HEK293 (cell line): ENCODE measurements at regions not wholly inside any gene's neighbourhood (a gene's known extent, or its start where the extent isn't known, plus 50 kb on each side); places are given as distances from the start of the nearest gene placed in this dataset.
A peak's percentile ranks its signal among the peaks of the same experiment; 100 is the strongest.

ENCODE experiments used
- CTCF ChIA-PET: fragments of 350-600 bp; formaldehyde crosslinking; extraction: SDS; loops from one replicate; lab custom pipeline; 2021; ENCODE audit warnings: antibody characterized with exemption; lab: Yijun Ruan, JAX
- POLR2A ChIA-PET: fragments of 300-600 bp; formaldehyde crosslinking; extraction: SDS; loops from one replicate; lab custom pipeline; 2020; ENCODE audit warnings: antibody characterized with exemption, inconsistent platforms; lab: Yijun Ruan, JAX
- H3K27ac ChIP-seq: fragments of 200-500 bp; sonication (Bioruptor generic); 2 replicates; pipeline ENCODE4 v1.5.1; 2014; ENCODE audit warnings: low read depth, low read length, control low read depth, inconsistent platforms; ENCODE audit errors: extremely low read depth
- H3K36me3 ChIP-seq, 2 experiments: fragments of 200-500 bp in 1 of 2; sonication (Bioruptor generic) in 1 of 2; 1 replicate in 1 of 2; 2 replicates in 1 of 2; pipeline ENCODE4 v1.5.1; 2014 to 2017; ENCODE audit warnings: inconsistent platforms in 2 of 2, low read length in 2 of 2; ENCODE audit not compliant: control insufficient read depth in 2 of 2, insufficient read depth in 1 of 2
- H3K4me1 ChIP-seq: fragments of 200-500 bp; sonication (Bioruptor generic); 2 replicates; pipeline ENCODE4 v1.5.1; 2014; ENCODE audit warnings: mild to moderate bottlenecking, low read length, inconsistent platforms; ENCODE audit not compliant: control insufficient read depth, insufficient read depth
- H3K4me3 ChIP-seq: 2 replicates; pipeline ENCODE4 v1.5.1; 2011; ENCODE audit warnings: low read depth, mild to moderate bottlenecking, control low read depth, low read length, moderate library complexity
- H3K9me3 ChIP-seq: fragments of 200-500 bp; sonication (Bioruptor generic); 2 replicates; pipeline ENCODE4 v1.5.1; 2014; ENCODE audit warnings: low read depth, low read length, inconsistent platforms; ENCODE audit not compliant: control insufficient read depth, insufficient read depth
- BCL11B ChIP-seq: fragments of 450-650 bp; formaldehyde crosslinking; IDR thresholded peaks from 2 replicates; pipeline ENCODE4 v1.5.1; 2016; ENCODE audit warnings: low read depth, missing biosample characterization, missing genetic modification characterization
- GLIS2 ChIP-seq: fragments of 450-650 bp; formaldehyde crosslinking; IDR thresholded peaks from 2 replicates; pipeline ENCODE4 v1.5.1; 2016; ENCODE audit warnings: missing biosample characterization, missing genetic modification characterization
- KLF9 ChIP-seq: fragments of 450-650 bp; formaldehyde crosslinking; IDR thresholded peaks from 2 replicates; pipeline ENCODE4 v1.5.1; 2016; ENCODE audit warnings: missing biosample characterization, missing genetic modification characterization, low read depth
- OSR2 ChIP-seq: fragments of 450-650 bp; formaldehyde crosslinking; IDR thresholded peaks from 2 replicates; pipeline ENCODE4 v1.5.1; 2016; ENCODE audit warnings: missing biosample characterization, missing genetic modification characterization
- ZBTB20 ChIP-seq: fragments of 450-650 bp; formaldehyde crosslinking; IDR thresholded peaks from 2 replicates; pipeline ENCODE4 v1.5.1; 2016; ENCODE audit warnings: missing biosample characterization, missing genetic modification characterization
- ZBTB7A ChIP-seq: fragments of 450-650 bp; formaldehyde crosslinking; IDR thresholded peaks from 2 replicates; pipeline ENCODE4 v1.5.1; 2016; ENCODE audit warnings: low read depth, missing biosample characterization, missing genetic modification characterization
- ZFP3 ChIP-seq: fragments of 450-650 bp; formaldehyde crosslinking; IDR thresholded peaks from 2 replicates; pipeline ENCODE4 v1.5.1; 2016; ENCODE audit warnings: low read depth, missing biosample characterization, missing genetic modification characterization
- ZFP37 ChIP-seq: fragments of 450-650 bp; formaldehyde crosslinking; IDR thresholded peaks from 2 replicates; pipeline ENCODE4 v1.5.1; 2016; ENCODE audit warnings: missing biosample characterization, missing genetic modification characterization
- ZFP41 ChIP-seq: fragments of 450-650 bp; formaldehyde crosslinking; IDR thresholded peaks from 2 replicates; pipeline ENCODE4 v1.5.1; 2016; ENCODE audit warnings: missing biosample characterization, missing genetic modification characterization, borderline replicate concordance
- ZNF169 ChIP-seq: fragments of 450-650 bp; formaldehyde crosslinking; IDR thresholded peaks from 2 replicates; pipeline ENCODE4 v1.5.1; 2016; ENCODE audit warnings: missing biosample characterization, missing genetic modification characterization
- ZNF292 ChIP-seq: fragments of 450-650 bp; formaldehyde crosslinking; IDR thresholded peaks from 2 replicates; pipeline ENCODE4 v1.5.1; 2016; ENCODE audit warnings: low read depth, missing biosample characterization, missing genetic modification characterization, borderline replicate concordance
- ZNF426 ChIP-seq: fragments of 450-650 bp; formaldehyde crosslinking; IDR thresholded peaks from 2 replicates; pipeline ENCODE4 v1.5.1; 2017; ENCODE audit warnings: missing biosample characterization, missing genetic modification characterization, mild to moderate bottlenecking, inconsistent platforms, moderate library complexity
- ZNF510 ChIP-seq: fragments of 450-650 bp; formaldehyde crosslinking; IDR thresholded peaks from 2 replicates; pipeline ENCODE4 v1.5.1; 2018; ENCODE audit warnings: mild to moderate bottlenecking, missing genetic modification characterization, missing biosample characterization; ENCODE audit not compliant: insufficient replicate concordance
- ZNF626 ChIP-seq: fragments of 450-650 bp; sonication (Bioruptor Pico); formaldehyde crosslinking; IDR thresholded peaks from 2 replicates; pipeline ENCODE4 v1.5.1; 2018; ENCODE audit warnings: missing biosample characterization, missing genetic modification characterization, inconsistent platforms
- ZNF76 ChIP-seq: fragments of 450-650 bp; formaldehyde crosslinking; IDR thresholded peaks from 2 replicates; pipeline ENCODE4; 2016; ENCODE audit warnings: low read depth, missing biosample characterization, missing genetic modification characterization, borderline replicate concordance
- ZNF776 ChIP-seq: fragments of 450-650 bp; formaldehyde crosslinking; IDR thresholded peaks from 2 replicates; pipeline ENCODE4 v1.5.0; 2017; ENCODE audit warnings: missing biosample characterization, missing genetic modification characterization, borderline replicate concordance
- ZSCAN30 ChIP-seq: fragments of 450-650 bp; IDR thresholded peaks from 2 replicates; pipeline ENCODE4 v1.5.1; 2018; ENCODE audit warnings: missing biosample characterization, mild to moderate bottlenecking, missing genetic modification characterization, moderate library complexity
- TF ChIP-seq, protein P1 (sequence below): fragments of 450-650 bp; formaldehyde crosslinking; IDR thresholded peaks from 2 replicates; pipeline ENCODE4 v1.5.1; 2016; ENCODE audit warnings: missing biosample characterization, missing genetic modification characterization
- TF ChIP-seq, protein P2 (sequence below): fragments of 450-650 bp; formaldehyde crosslinking; IDR thresholded peaks from 2 replicates; pipeline ENCODE4 v1.5.1; 2016; ENCODE audit warnings: missing biosample characterization, missing genetic modification characterization, low read depth
- TF ChIP-seq, protein P3 (sequence below): fragments of 450-650 bp; formaldehyde crosslinking; IDR thresholded peaks from 2 replicates; pipeline ENCODE4 v1.5.1; 2016; ENCODE audit warnings: missing biosample characterization, missing genetic modification characterization
- TF ChIP-seq, protein P4 (sequence below): fragments of 450-650 bp; formaldehyde crosslinking; IDR thresholded peaks from 2 replicates; pipeline ENCODE4 v1.5.1; 2016; ENCODE audit warnings: missing biosample characterization, missing genetic modification characterization

DNA sequence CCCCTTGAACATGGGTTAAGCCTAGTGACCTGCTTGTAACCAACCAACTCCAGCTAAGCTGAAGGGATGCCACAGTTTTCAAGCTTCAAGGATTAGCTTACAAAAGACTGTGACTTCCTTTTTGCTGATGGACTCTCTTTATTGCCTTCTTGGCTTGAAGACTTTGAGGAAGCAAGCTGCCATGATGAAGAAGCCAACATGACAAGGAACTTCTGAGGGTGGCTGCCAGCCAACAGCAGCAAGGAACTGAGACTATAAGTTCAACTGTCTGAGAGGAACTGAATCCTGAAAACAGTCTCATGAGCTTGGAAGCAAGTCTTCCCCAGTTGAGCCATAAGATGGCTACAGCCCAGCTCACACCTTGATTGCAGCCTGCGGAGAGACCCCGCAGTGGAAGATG is 116.1 kb upstream of the TAF11L2 start (continued):
- TF ChIP-seq, protein P1, sequence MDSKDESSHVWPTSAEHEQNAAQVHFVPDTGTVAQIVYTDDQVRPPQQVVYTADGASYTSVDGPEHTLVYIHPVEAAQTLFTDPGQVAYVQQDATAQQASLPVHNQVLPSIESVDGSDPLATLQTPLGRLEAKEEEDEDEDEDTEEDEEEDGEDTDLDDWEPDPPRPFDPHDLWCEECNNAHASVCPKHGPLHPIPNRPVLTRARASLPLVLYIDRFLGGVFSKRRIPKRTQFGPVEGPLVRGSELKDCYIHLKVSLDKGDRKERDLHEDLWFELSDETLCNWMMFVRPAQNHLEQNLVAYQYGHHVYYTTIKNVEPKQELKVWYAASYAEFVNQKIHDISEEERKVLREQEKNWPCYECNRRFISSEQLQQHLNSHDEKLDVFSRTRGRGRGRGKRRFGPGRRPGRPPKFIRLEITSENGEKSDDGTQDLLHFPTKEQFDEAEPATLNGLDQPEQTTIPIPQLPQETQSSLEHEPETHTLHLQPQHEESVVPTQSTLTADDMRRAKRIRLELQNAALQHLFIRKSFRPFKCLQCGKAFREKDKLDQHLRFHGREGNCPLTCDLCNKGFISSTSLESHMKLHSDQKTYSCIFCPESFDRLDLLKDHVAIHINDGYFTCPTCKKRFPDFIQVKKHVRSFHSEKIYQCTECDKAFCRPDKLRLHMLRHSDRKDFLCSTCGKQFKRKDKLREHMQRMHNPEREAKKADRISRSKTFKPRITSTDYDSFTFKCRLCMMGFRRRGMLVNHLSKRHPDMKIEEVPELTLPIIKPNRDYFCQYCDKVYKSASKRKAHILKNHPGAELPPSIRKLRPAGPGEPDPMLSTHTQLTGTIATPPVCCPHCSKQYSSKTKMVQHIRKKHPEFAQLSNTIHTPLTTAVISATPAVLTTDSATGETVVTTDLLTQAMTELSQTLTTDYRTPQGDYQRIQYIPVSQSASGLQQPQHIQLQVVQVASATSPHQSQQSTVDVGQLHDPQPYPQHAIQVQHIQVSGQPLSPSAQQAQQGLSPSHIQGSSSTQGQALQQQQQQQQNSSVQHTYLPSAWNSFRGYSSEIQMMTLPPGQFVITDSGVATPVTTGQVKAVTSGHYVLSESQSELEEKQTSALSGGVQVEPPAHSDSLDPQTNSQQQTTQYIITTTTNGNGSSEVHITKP (tag by site-specific recombination): peak; percentile 39
- TF ChIP-seq ZNF76 (tag by site-specific recombination): no peak
- no peak for TF ChIP-seq ZNF292
- TF ChIP-seq OSR2 (tag by site-specific recombination): peak; percentile 57

DNA sequence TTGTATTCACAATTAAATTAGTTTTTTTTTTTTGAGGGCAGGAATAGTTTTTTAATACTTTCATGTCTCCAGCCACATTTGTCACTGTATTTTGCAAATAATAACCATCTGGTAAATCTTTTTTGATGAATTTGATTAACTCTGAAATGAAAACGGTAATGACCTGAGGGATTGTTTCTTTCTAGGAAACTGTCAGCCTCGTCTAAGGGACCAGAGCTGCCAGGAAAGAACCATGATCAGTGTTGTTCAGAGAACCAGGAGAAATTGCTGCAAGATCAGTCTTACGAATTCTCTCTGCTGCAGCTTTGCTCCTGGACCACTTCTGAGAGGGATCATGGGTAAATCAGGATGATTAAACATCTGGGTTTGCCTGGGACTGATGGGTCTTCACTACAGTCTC is 114.5 kb upstream of the TAF11L2 start:
- ChIA-PET POLR2A (no interaction called here), CTCF (no interaction called here)
- H3K4me3 ChIP-seq: no peak overlapping the region
- H3K9me3 ChIP-seq: peaks cover under 1% of the 10 kb centered on the region; the same call in 1 of the 2 replicates
- peaks cover 21% of the 10 kb centered on the region for H3K4me1 ChIP-seq
- TF ChIP-seq ZNF169 (tag by site-specific recombination) (no peak), KLF9 (no peak), ZFP37 (tag by site-specific recombination) (no peak), GLIS2 (tag by site-specific recombination) (no peak), ZNF510 (tag by site-specific recombination) (no peak), ZBTB20 (tag by site-specific recombination) (no peak), ZNF426 (tag by site-specific recombination) (no peak), ZNF626 (no peak), ZNF776 (tag by site-specific recombination) (no peak), ZFP41 (tag by site-specific recombination) (no peak), BCL11B (tag by site-specific recombination) (no peak), ZFP3 (no peak), ZSCAN30 (tag by site-specific recombination) (no peak), ZBTB7A (tag by site-specific recombination) (no peak)
- TF ChIP-seq, protein P2, sequence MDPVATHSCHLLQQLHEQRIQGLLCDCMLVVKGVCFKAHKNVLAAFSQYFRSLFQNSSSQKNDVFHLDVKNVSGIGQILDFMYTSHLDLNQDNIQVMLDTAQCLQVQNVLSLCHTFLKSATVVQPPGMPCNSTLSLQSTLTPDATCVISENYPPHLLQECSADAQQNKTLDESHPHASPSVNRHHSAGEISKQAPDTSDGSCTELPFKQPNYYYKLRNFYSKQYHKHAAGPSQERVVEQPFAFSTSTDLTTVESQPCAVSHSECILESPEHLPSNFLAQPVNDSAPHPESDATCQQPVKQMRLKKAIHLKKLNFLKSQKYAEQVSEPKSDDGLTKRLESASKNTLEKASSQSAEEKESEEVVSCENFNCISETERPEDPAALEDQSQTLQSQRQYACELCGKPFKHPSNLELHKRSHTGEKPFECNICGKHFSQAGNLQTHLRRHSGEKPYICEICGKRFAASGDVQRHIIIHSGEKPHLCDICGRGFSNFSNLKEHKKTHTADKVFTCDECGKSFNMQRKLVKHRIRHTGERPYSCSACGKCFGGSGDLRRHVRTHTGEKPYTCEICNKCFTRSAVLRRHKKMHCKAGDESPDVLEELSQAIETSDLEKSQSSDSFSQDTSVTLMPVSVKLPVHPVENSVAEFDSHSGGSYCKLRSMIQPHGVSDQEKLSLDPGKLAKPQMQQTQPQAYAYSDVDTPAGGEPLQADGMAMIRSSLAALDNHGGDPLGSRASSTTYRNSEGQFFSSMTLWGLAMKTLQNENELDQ: no peak
- TF ChIP-seq, protein P3, sequence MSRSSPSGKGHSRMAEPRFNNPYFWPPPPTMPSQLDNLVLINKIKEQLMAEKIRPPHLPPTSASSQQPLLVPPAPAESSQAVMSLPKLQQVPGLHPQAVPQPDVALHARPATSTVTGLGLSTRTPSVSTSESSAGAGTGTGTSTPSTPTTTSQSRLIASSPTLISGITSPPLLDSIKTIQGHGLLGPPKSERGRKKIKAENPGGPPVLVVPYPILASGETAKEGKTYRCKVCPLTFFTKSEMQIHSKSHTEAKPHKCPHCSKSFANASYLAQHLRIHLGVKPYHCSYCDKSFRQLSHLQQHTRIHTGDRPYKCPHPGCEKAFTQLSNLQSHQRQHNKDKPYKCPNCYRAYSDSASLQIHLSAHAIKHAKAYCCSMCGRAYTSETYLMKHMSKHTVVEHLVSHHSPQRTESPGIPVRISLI (tag by site-specific recombination): no peak
- TF ChIP-seq, protein P4, sequence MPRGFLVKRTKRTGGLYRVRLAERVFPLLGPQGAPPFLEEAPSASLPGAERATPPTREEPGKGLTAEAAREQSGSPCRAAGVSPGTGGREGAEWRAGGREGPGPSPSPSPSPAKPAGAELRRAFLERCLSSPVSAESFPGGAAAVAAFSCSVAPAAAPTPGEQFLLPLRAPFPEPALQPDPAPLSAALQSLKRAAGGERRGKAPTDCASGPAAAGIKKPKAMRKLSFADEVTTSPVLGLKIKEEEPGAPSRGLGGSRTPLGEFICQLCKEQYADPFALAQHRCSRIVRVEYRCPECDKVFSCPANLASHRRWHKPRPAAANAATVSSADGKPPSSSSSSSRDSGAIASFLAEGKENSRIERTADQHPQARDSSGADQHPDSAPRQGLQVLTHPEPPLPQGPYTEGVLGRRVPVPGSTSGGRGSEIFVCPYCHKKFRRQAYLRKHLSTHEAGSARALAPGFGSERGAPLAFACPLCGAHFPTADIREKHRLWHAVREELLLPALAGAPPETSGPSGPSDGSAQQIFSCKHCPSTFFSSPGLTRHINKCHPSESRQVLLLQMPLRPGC (tag by site-specific recombination): no peak
- no peaks in the 10 kb centered on the region for H3K36me3 ChIP-seq
- H3K27ac ChIP-seq: no peak overlapping the region
